ENCODE measurements at regions not wholly inside any gene's neighbourhood (a gene's known extent, or its start where the extent isn't known, plus 50 kb on each side); places are given as distances from the start of the nearest gene placed in this dataset.
"Not testable (repeated sequence)": the region's sequence is repeated elsewhere in the genome, so short reads cannot be mapped to it uniquely, and the experiment has no call there.

- peak in 3 of 14 donors; percentile 28 to 99 (median 45) for DNase-seq
Observed at GRCh38 chr11:122604621-122605020, 50.9 kb upstream of the UBASH3B start.

- peak in 1 of 14 donors; percentile 35 for DNase-seq
Observed at GRCh38 chr11:122601141-122602125, 54.1 kb upstream of the UBASH3B start.

- DNase-seq = no peak
Observed at GRCh38 chr11:122600290-122600689, 55.2 kb upstream of the UBASH3B start.

GRCh38 chr11:122599434-122599833 lies 56.1 kb upstream of the UBASH3B start:
- no peak for DNase-seq

- DNase-seq = no peak
Observed at GRCh38 chr11:122598971-122599370, 56.6 kb upstream of the UBASH3B start.

GRCh38 chr11:122597511-122597910 lies 58.0 kb upstream of the UBASH3B start:
- DNase-seq = no peak

GRCh38 chr11:122594986-122595645 lies 60.4 kb upstream of the UBASH3B start:
- no peak for DNase-seq

- no peak for DNase-seq
Observed at GRCh38 chr11:122593473-122594420, 61.8 kb upstream of the UBASH3B start.

GRCh38 chr11:122592641-122593040 lies 62.9 kb upstream of the UBASH3B start:
- no peak for DNase-seq

- DNase-seq = no peak
Observed at GRCh38 chr11:122584670-122585069, 70.9 kb upstream of the UBASH3B start.

GRCh38 chr11:122580071-122580470 lies 75.5 kb upstream of the UBASH3B start:
- DNase-seq = not testable (repeated sequence)

- no peak for DNase-seq
Observed at GRCh38 chr11:122578171-122578825, 77.2 kb upstream of the UBASH3B start.

- no peak for DNase-seq
Observed at GRCh38 chr11:122572592-122572991, 82.9 kb upstream of the UBASH3B start.

- DNase-seq = peak in 1 of 14 donors; percentile 8
Observed at GRCh38 chr11:122563761-122564160, 91.8 kb upstream of the UBASH3B start.

GRCh38 chr11:122559734-122560382 lies 95.7 kb upstream of the UBASH3B start:
- DNase-seq = no peak

- not testable (repeated sequence) for DNase-seq
Observed at GRCh38 chr11:122559218-122559617, 96.3 kb upstream of the UBASH3B start.

- not testable (repeated sequence) for DNase-seq
Observed at GRCh38 chr11:122557163-122557562, 98.4 kb upstream of the UBASH3B start.

- DNase-seq = peak in 2 of 14 donors; percentile 1 to 6
Observed at GRCh38 chr11:122556605-122557004, 98.9 kb upstream of the UBASH3B start.

GRCh38 chr11:122538060-122538459 lies 117.5 kb upstream of the UBASH3B start:
- DNase-seq = no peak

GRCh38 chr11:122524898-122525297 lies 130.6 kb upstream of the UBASH3B start:
- DNase-seq = no peak

All from C1 segment of cervical spinal cord (tissue), 14 donors.